ENCODE measurements at regions not wholly inside any gene's neighbourhood (a gene's known extent, or its start where the extent isn't known, plus 50 kb on each side); places are given as distances from the start of the nearest gene placed in this dataset.

- peaks cover 0 to 8% (median 4%) of the 10 kb centered on the region in 6 donors for H3K9me3 Mint-ChIP-seq
- no peak for DNase-seq
- H3K27ac Mint-ChIP-seq, result no peak overlapping the region
- no peaks in the 10 kb centered on the region for H3K27me3 Mint-ChIP-seq (ENCODE audit: low read depth in 3 of 3)
- H3K4me3 Mint-ChIP-seq, result no peak overlapping the region
- no peaks in the 10 kb centered on the region for H3K4me1 Mint-ChIP-seq
- H3K36me3 Mint-ChIP-seq, result no peaks in the 10 kb centered on the region
Observed at GRCh38 chr10:90192825-90193224, 491.4 kb downstream of the KIF20B start.

GRCh38 chr10:90193240-90193985 lies 492.0 kb downstream of the KIF20B start:
- no peak overlapping the region for H3K4me3 Mint-ChIP-seq
- H3K4me1 Mint-ChIP-seq, result no peaks in the 10 kb centered on the region

DNA sequence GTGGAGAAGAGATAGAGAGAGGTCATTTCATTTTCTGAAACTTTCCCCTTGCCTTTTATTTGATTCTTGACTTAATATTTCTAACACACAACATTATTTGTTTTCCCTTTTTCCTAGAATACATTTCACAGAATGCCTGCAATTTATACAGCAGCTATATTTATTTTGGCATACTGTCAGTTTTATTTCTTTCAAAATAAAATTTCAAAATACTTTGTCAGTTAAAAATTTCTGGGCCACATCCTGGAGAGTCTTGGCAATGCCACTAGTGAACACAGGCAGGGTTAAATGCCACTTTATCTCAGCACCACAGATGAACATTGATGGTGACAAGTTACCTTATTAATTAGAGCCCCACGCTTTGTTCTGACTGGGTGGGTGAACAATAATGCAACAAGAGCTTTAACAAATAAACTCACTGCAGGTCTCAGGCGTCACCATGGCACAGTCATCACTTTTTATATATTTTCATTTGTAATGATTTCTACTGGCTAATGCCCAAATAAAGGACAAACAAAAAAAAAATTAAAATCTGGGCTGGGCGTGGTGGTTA lies 494.0 kb downstream of the KIF20B start:
- Mint-ChIP-seq H3K4me3 (no peak overlapping the region), H3K36me3 (no peaks in the 10 kb centered on the region), H3K9me3 (peaks cover 0 to 7% (median 1%) of the 10 kb centered on the region in 6 donors), H3K27me3 (ENCODE audit: low read depth in 3 of 3) (no peaks in the 10 kb centered on the region), H3K4me1 (no peaks in the 10 kb centered on the region), H3K27ac (no peak overlapping the region)
- DNase-seq, result no peak

More at GRCh38 chr10:90193240-90193985, 492.0 kb downstream of the KIF20B start:
- DNase-seq, result no peak
- Mint-ChIP-seq H3K27me3 (ENCODE audit: low read depth in 3 of 3) (no peaks in the 10 kb centered on the region), H3K36me3 (no peaks in the 10 kb centered on the region), H3K27ac (no peak overlapping the region), H3K9me3 (peaks cover 0 to 7% (median 4%) of the 10 kb centered on the region in 6 donors)

DNA sequence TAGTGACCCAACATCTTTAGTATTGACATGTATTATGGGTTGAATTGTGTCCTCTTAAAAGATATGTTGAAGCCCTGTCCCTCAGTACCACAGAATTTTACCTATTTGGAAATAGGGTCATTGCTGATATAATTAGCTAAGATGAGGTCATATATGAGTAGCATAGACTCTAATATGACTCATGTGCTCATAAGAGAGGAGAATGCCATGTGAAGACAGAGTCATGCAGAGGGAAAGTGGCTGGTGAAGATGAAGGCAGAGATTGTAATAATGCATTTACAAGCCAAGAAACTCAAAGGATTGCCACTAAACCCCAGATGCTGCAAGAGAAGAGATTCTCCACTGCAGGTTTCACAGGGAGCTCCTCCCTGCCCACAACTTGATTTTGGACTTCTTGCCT lies 496.4 kb downstream of the KIF20B start:
- H3K4me1 Mint-ChIP-seq, result no peaks in the 10 kb centered on the region
- no peak overlapping the region for H3K4me3 Mint-ChIP-seq
- DNase-seq, result no peak
- H3K27me3 Mint-ChIP-seq (ENCODE audit: low read depth in 3 of 3), result no peaks in the 10 kb centered on the region
- H3K9me3 Mint-ChIP-seq, result peaks cover 0 to 7% (median 3%) of the 10 kb centered on the region in 6 donors
- H3K36me3 Mint-ChIP-seq, result no peaks in the 10 kb centered on the region
- no peak overlapping the region for H3K27ac Mint-ChIP-seq

DNA sequence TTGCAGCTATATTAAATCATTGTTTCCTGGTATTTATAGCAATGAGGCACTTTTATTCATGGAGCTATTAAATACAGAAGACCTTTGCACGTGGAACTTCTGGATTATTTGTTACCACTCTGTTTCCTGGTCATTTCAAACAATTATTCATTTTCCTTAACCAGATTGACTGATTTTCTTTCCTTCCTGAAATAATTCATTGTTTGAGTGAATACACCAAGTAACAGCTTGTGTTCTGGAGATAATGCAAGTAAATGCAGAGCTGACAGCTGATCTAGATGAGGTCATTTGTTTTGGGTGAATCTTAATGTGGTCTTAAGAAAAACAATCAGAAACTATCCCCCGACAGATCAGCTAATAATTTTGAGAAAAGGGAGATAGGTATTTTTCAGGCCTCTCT lies 497.7 kb downstream of the KIF20B start:
- Mint-ChIP-seq H3K4me1 (no peaks in the 10 kb centered on the region), H3K4me3 (no peak overlapping the region)

DNA sequence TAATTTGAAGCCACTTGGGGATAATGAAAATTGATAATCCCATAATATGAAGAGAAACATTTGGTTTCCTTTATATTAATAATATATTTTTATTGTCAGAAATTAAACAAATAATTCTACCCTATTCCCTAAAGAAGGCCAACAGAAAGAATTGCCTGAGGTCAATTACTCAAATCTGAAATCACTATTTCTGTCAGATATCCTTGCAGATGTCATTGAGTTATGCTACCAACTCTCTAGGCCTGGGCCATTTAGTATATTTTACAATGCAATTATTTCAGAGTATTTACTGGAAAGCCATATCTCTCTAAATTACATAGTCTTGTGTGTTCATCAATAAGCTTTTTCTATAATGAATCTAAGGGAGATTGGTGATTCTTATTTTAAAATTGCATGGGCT lies 498.1 kb downstream of the KIF20B start:
- no peak for DNase-seq
- Mint-ChIP-seq H3K4me1 (no peaks in the 10 kb centered on the region), H3K27me3 (ENCODE audit: low read depth in 3 of 3) (no peaks in the 10 kb centered on the region), H3K9me3 (peaks cover 0 to 7% (median 3%) of the 10 kb centered on the region in 6 donors), H3K4me3 (no peak overlapping the region), H3K27ac (no peak overlapping the region), H3K36me3 (no peaks in the 10 kb centered on the region)

More for the DNA sequence above, 497.7 kb downstream of the KIF20B start:
- Mint-ChIP-seq H3K9me3 (peaks cover 0 to 7% (median 3%) of the 10 kb centered on the region in 6 donors), H3K27me3 (ENCODE audit: low read depth in 3 of 3) (no peaks in the 10 kb centered on the region), H3K36me3 (no peaks in the 10 kb centered on the region), H3K27ac (no peak overlapping the region)
- DNase-seq, result no peak

DNA sequence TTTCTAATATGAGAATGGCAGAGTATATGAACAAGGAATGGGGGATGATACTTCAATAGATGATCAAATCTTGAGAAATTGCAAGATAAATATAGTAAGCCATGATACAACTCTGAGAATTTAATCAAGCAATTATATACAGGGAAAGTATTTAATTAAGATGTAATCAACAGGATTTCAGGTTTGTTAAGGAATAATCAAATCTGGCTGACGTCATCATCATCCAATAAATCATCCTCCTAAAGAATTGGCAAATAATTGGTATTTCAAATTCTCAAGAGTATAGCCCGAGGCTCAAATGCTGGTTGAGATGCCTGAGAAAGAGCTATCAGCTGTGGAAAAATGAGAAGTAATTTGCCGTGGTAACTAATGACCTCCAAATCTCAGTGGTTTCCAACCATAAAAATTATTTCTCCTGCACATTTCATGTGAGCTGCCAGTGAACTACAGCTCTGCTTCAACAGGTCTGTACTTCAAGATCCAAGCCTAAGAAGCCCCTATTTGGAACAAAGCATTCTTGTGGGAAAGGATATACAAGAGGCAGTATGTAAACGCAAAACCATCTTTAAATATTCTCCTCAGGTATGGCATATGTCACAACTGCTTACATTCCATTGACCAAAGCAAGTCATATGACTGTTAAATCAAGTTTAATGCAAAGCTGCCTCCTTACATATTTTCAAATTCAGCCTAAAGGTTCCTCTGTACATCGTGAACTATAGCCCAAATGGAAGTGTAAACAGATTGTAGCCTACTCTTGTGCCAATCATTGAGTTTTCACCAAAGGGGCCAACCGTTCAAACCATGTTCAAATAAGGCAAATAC lies 503.0 kb downstream of the KIF20B start:
- H3K9me3 Mint-ChIP-seq, result peaks cover 0 to 11% (median 3%) of the 10 kb centered on the region in 6 donors
- H3K36me3 Mint-ChIP-seq, result no peaks in the 10 kb centered on the region
- H3K27ac Mint-ChIP-seq, result no peak overlapping the region
- peaks cover 0 to 4% (median 4%) of the 10 kb centered on the region in 3 donors for H3K27me3 Mint-ChIP-seq (ENCODE audit: low read depth in 3 of 3)
- H3K4me3 Mint-ChIP-seq, result no peak overlapping the region
- DNase-seq, result no peak
- no peaks in the 10 kb centered on the region for H3K4me1 Mint-ChIP-seq

DNA sequence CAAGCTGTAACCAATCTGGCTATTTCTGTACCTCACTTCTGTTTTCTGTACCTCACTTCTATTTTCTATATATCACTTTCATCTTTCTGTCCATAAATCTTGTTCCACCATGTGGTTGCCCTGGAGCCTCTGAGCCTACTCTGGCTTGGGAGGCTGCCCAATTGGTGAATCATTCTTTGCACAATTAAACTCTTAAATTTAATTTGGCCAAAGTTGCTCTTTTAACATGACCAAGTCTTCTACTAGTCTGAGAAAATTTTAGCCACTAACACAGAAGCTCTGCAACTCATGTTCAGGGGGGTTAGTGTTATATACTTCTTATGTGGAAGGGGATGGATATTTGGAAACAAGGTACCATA lies 503.5 kb downstream of the KIF20B start:
- Mint-ChIP-seq H3K4me1 (no peaks in the 10 kb centered on the region), H3K4me3 (no peak overlapping the region), H3K36me3 (no peaks in the 10 kb centered on the region), H3K9me3 (peaks cover 0 to 13% (median 3%) of the 10 kb centered on the region in 6 donors), H3K27ac (no peak overlapping the region), H3K27me3 (ENCODE audit: low read depth in 3 of 3) (peaks cover 0 to 4% (median 4%) of the 10 kb centered on the region in 3 donors)
- DNase-seq, result no peak

DNA sequence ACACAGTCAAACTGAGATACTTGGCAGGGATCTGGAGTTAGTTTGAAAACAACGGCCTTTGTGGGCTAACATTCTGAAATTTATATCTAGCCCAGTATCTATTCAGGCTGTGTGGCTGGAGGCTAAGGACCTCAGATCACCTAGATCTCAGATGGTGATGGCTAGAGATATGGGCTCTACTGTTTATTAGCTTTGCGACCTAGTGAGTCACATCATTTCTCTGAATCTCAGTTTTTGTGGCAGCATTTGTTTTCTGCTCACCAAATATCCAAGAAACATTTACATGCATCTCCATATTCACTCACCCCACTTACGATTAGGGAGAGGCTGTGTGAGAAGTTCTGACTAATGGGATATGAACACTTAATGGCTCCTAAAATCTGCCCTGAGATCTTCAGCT lies 503.9 kb downstream of the KIF20B start:
- peaks cover 0 to 13% (median 3%) of the 10 kb centered on the region in 6 donors for H3K9me3 Mint-ChIP-seq
- no peaks in the 10 kb centered on the region for H3K36me3 Mint-ChIP-seq
- no peak for DNase-seq
- H3K4me3 Mint-ChIP-seq, result no peak overlapping the region
- H3K27me3 Mint-ChIP-seq (ENCODE audit: low read depth in 3 of 3), result peaks cover 0 to 4% (median 4%) of the 10 kb centered on the region in 3 donors
- H3K27ac Mint-ChIP-seq, result no peak overlapping the region
- H3K4me1 Mint-ChIP-seq, result no peaks in the 10 kb centered on the region

GRCh38 chr10:90213346-90213745 lies 512.0 kb downstream of the KIF20B start:
- Mint-ChIP-seq H3K4me3 (no peak overlapping the region), H3K27ac (no peak overlapping the region), H3K27me3 (ENCODE audit: low read depth in 3 of 3) (peaks cover 0 to 2% (median 2%) of the 10 kb centered on the region in 3 donors), H3K4me1 (no peaks in the 10 kb centered on the region), H3K9me3 (peaks cover 7 to 20% (median 7%) of the 10 kb centered on the region in 6 donors), H3K36me3 (no peaks in the 10 kb centered on the region)
- DNase-seq, result no peak

DNA sequence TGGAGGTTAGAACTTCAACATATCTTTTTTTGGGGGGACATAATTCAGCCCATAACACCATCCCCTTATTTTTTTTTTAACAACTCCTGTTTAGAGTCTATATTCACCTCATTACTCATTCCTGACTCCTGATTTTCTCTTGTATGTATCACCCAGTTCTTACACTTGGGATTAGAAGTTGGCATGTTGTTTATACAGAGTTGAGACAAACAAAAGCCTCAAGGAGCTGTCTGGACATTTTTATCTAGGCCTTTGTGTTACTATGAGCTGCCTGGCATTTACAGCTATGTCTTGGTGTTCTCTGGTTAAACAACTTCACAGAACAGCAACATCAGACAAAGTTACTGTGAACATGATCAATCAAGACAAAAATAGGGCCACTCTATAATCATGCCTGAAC lies 517.5 kb downstream of the KIF20B start:
- Mint-ChIP-seq H3K4me3 (no peak overlapping the region), H3K27me3 (ENCODE audit: low read depth in 3 of 3) (peaks cover 0 to 4% (median 0%) of the 10 kb centered on the region in 3 donors), H3K4me1 (no peaks in the 10 kb centered on the region), H3K36me3 (no peaks in the 10 kb centered on the region), H3K27ac (no peak overlapping the region), H3K9me3 (peaks cover 0 to 17% (median 7%) of the 10 kb centered on the region in 6 donors)
- no peak for DNase-seq

- Mint-ChIP-seq H3K4me3 (no peak overlapping the region), H3K36me3 (no peaks in the 10 kb centered on the region), H3K27ac (no peak overlapping the region), H3K4me1 (peaks cover 0 to 11% of the 10 kb centered on the region in 2 donors), H3K27me3 (ENCODE audit: low read depth in 3 of 3) (peaks cover 0 to 4% (median 0%) of the 10 kb centered on the region in 3 donors), H3K9me3 (peaks cover 2 to 14% (median 6%) of the 10 kb centered on the region in 6 donors)
- DNase-seq, result no peak
Observed at GRCh38 chr10:90222372-90222771, 521.0 kb downstream of the KIF20B start.

GRCh38 chr10:90222939-90223338 lies 521.5 kb downstream of the KIF20B start:
- Mint-ChIP-seq H3K4me3 (no peak overlapping the region), H3K36me3 (no peaks in the 10 kb centered on the region), H3K27me3 (ENCODE audit: low read depth in 3 of 3) (peaks cover 0 to 4% (median 0%) of the 10 kb centered on the region in 3 donors), H3K4me1 (peaks cover 0 to 11% of the 10 kb centered on the region in 2 donors), H3K9me3 (peaks cover 3 to 10% (median 6%) of the 10 kb centered on the region in 6 donors), H3K27ac (no peak overlapping the region)
- DNase-seq, result no peak

Data from immature natural killer cell (primary cell).